ENCODE measurements at regions not wholly inside any gene's neighbourhood (a gene's known extent, or its start where the extent isn't known, plus 50 kb on each side); places are given as distances from the start of the nearest gene placed in this dataset.

DNA sequence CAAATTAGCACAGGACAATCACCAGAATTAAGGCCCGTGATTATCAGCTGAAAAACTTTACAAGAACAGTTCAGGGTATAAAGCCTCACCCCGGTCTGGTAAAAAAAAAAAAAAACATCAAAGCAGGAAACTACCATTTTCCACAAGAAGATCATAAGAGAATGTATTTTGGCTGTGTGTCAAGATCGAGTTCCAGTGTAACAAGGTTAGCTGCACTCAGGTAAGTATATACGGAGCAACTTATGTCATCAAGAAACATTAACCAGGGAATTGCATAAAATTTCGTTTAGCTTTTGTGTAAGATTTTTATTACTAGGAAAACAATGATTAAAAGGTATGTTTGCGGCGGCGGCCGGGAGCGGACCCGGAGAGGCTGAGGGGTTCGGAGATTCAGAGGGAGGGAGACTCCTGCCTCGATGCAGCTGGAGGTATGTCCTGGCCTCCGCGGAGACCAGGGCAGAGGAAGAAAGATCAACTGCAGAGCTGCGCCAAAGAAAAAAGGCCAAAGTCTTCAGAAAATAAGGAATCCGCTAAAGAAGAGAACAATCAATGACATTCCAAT is 533.8 kb upstream of the CNTNAP2 start:
- DNase-seq (ENCODE audit: low spot score): no peak
- H3K4me3 ChIP-seq: no peak overlapping the region
- no peak for TF ChIP-seq CTCF (IDR thresholded peaks at IDR 0.05)
- no peaks in the 10 kb centered on the region for H3K36me3 ChIP-seq
- no peak for ATAC-seq (ENCODE audit: insufficient number of reproducible peaks, low FRiP score, low read depth)
- no peaks in the 10 kb centered on the region for H3K27me3 ChIP-seq (replicated peaks; ENCODE audit: insufficient read depth)
- no peak overlapping the region for H3K27ac ChIP-seq
- no peaks in the 10 kb centered on the region for H3K9me3 ChIP-seq
- no peaks in the 10 kb centered on the region for H3K4me1 ChIP-seq (ENCODE audit: control insufficient read depth in 1 of 2, low read depth in 2 of 2)

- Histone ChIP-seq H3K9me3 (no peaks in the 10 kb centered on the region), H3K4me1 (ENCODE audit: control insufficient read depth in 1 of 2, low read depth in 2 of 2) (no peaks in the 10 kb centered on the region), H3K4me3 (no peak overlapping the region), H3K36me3 (no peaks in the 10 kb centered on the region), H3K27me3 (replicated peaks; ENCODE audit: insufficient read depth) (no peaks in the 10 kb centered on the region), H3K27ac (no peak overlapping the region)
- TF ChIP-seq CTCF (IDR thresholded peaks at IDR 0.05): no peak
- ATAC-seq (ENCODE audit: insufficient number of reproducible peaks, low FRiP score, low read depth): no peak
- no peak for DNase-seq (ENCODE audit: low spot score)
These were observed 558.8 kb upstream of the CNTNAP2 start for GRCh38 chr7:145557805-145558204.

- ATAC-seq (ENCODE audit: insufficient number of reproducible peaks, low FRiP score, low read depth): no peak
- H3K4me1 ChIP-seq (ENCODE audit: control insufficient read depth in 1 of 2, low read depth in 2 of 2): no peaks in the 10 kb centered on the region
These were observed 573.4 kb upstream of the CNTNAP2 start for GRCh38 chr7:145543242-145543641.

DNA sequence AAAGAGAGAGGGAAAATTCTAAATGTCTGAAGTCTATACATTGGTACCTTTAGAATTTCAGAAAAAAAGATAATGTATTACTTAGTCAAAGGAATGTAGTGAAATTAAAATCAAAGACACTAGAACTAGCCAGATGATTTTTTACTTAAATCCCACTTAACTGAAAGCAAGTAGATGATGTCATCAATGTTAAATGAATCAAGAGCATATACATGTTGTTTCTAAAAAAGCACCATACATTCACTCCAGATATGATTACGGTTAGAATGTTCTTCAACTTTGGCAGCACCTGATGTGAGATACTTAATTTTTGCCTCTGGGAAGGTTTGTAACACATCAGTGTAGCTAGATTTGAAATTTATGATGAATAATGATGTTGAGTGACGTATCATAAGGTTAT is 576.7 kb upstream of the CNTNAP2 start:
- Histone ChIP-seq H3K4me3 (no peak overlapping the region), H3K27me3 (replicated peaks; ENCODE audit: insufficient read depth) (no peaks in the 10 kb centered on the region), H3K36me3 (no peaks in the 10 kb centered on the region), H3K4me1 (ENCODE audit: control insufficient read depth in 1 of 2, low read depth in 2 of 2) (no peaks in the 10 kb centered on the region), H3K9me3 (no peaks in the 10 kb centered on the region), H3K27ac (no peak overlapping the region)
- DNase-seq (ENCODE audit: low spot score): no peak
- ATAC-seq (ENCODE audit: insufficient number of reproducible peaks, low FRiP score, low read depth): no peak
- no peak for TF ChIP-seq CTCF (IDR thresholded peaks at IDR 0.05)

More at GRCh38 chr7:145543242-145543641, 573.4 kb upstream of the CNTNAP2 start:
- Histone ChIP-seq H3K9me3 (no peaks in the 10 kb centered on the region), H3K36me3 (no peaks in the 10 kb centered on the region), H3K4me3 (no peak overlapping the region), H3K27me3 (replicated peaks; ENCODE audit: insufficient read depth) (no peaks in the 10 kb centered on the region), H3K27ac (no peak overlapping the region)
- no peak for TF ChIP-seq CTCF (IDR thresholded peaks at IDR 0.05)
- no peak for DNase-seq (ENCODE audit: low spot score)

GRCh38 chr7:145534301-145534700 is 582.3 kb upstream of the CNTNAP2 start:
- H3K4me1 ChIP-seq (ENCODE audit: control insufficient read depth in 1 of 2, low read depth in 2 of 2): no peaks in the 10 kb centered on the region
- DNase-seq (ENCODE audit: low spot score) (no peak), ATAC-seq (ENCODE audit: insufficient number of reproducible peaks, low FRiP score, low read depth) (no peak)
- no peak overlapping the region for H3K27ac ChIP-seq
- H3K36me3 ChIP-seq: no peaks in the 10 kb centered on the region
- TF ChIP-seq CTCF (IDR thresholded peaks at IDR 0.05): no peak
- H3K4me3 ChIP-seq: no peak overlapping the region
- H3K27me3 ChIP-seq (replicated peaks; ENCODE audit: insufficient read depth): no peaks in the 10 kb centered on the region
- H3K9me3 ChIP-seq: no peaks in the 10 kb centered on the region

All from thoracic aorta (tissue), 2 donors.